ENCODE measurements at regions not wholly inside any gene's neighbourhood (a gene's known extent, or its start where the extent isn't known, plus 50 kb on each side); places are given as distances from the start of the nearest gene placed in this dataset.

GRCh38 chr1:149845416-149845815 is 54.0 kb upstream of the BOLA1 start:
- Histone ChIP-seq H3K4me1 (replicated peaks) (peaks cover 8% of the 10 kb centered on the region), H3K36me3 (no peaks in the 10 kb centered on the region), H3K9me3 (no peaks in the 10 kb centered on the region), H3K4me3 (no peak overlapping the region), H3K27ac (peak overlapping the region in 1 of 2 donors; percentile 87), H3K27me3 (replicated peaks; ENCODE audit: insufficient read depth) (no peaks in the 10 kb centered on the region)
- TF ChIP-seq POLR2A (IDR thresholded peaks at IDR 0.05) (no peak), POLR2AphosphoS5 (IDR thresholded peaks at IDR 0.05) (no peak), CTCF (IDR thresholded peaks at IDR 0.05) (no peak)
- no peak for DNase-seq (ENCODE audit: low spot score)
- intact Hi-C loops (cut with DNase I): no loop called here
- WGBS: 61% methylated on average over 3 of the region's 3 CpGs

GRCh38 chr1:149846042-149846441 is 53.3 kb upstream of the BOLA1 start:
- Histone ChIP-seq H3K9me3 (no peaks in the 10 kb centered on the region), H3K27me3 (replicated peaks; ENCODE audit: insufficient read depth) (no peaks in the 10 kb centered on the region), H3K4me3 (no peak overlapping the region), H3K4me1 (replicated peaks) (peaks cover 8% of the 10 kb centered on the region), H3K27ac (peak overlapping the region in 1 of 2 donors; percentile 87), H3K36me3 (no peaks in the 10 kb centered on the region)
- no peak for TF ChIP-seq POLR2AphosphoS5 (IDR thresholded peaks at IDR 0.05)
- TF ChIP-seq CTCF (IDR thresholded peaks at IDR 0.05): no peak
- TF ChIP-seq POLR2A (IDR thresholded peaks at IDR 0.05): no peak
- intact Hi-C loops (cut with DNase I): no loop called here
- WGBS: 93% methylated on average over 3 of the region's 3 CpGs
- DNase-seq (ENCODE audit: low spot score): no peak

- no peak for DNase-seq (ENCODE audit: low spot score)
- intact Hi-C loops (cut with DNase I): no loop called here
- no peak for TF ChIP-seq CTCF (IDR thresholded peaks at IDR 0.05)
- TF ChIP-seq POLR2AphosphoS5 (IDR thresholded peaks at IDR 0.05): no peak
- no peak for TF ChIP-seq POLR2A (IDR thresholded peaks at IDR 0.05)
- H3K27ac ChIP-seq: no peak overlapping the region
- 88% methylated on average over 3 of the region's 3 CpGs for WGBS
- no peak overlapping the region for H3K4me3 ChIP-seq
- H3K36me3 ChIP-seq: no peaks in the 10 kb centered on the region
- H3K9me3 ChIP-seq: no peaks in the 10 kb centered on the region
- peaks cover 8% of the 10 kb centered on the region for H3K4me1 ChIP-seq (replicated peaks)
- H3K27me3 ChIP-seq (replicated peaks; ENCODE audit: insufficient read depth): no peaks in the 10 kb centered on the region
Observed at GRCh38 chr1:149846593-149847466, 52.5 kb upstream of the BOLA1 start.

- DNase-seq (ENCODE audit: low spot score): peak; percentile 3
- TF ChIP-seq POLR2A (IDR thresholded peaks at IDR 0.05) (no peak), CTCF (IDR thresholded peaks at IDR 0.05) (no peak), POLR2AphosphoS5 (IDR thresholded peaks at IDR 0.05) (no peak)
- peak overlapping the region; percentile 80 to 86 for H3K27ac ChIP-seq
- H3K9me3 ChIP-seq: no peaks in the 10 kb centered on the region
- H3K4me3 ChIP-seq: peak overlapping the region in 1 of 2 donors; percentile 47
- WGBS: 18% methylated on average over 3 of the region's 3 CpGs
- peaks cover 7% of the 10 kb centered on the region for H3K4me1 ChIP-seq (replicated peaks)
- H3K36me3 ChIP-seq: no peaks in the 10 kb centered on the region
- intact Hi-C loops (cut with DNase I): no loop called here
- H3K27me3 ChIP-seq (replicated peaks; ENCODE audit: insufficient read depth): no peaks in the 10 kb centered on the region
Observed at GRCh38 chr1:149848340-149849110, 50.8 kb upstream of the BOLA1 start.
